GM19238 (cell line): ENCODE measurements at regions not wholly inside any gene's neighbourhood (a gene's known extent, or its start where the extent isn't known, plus 50 kb on each side); places are given as distances from the start of the nearest gene placed in this dataset.

Source experiments
- DNase-seq: peaks from one replicate; pipeline ENCODE4 v3.0.0; 2011; ENCODE audit warnings: low spot score; ENCODE audit not compliant: insufficient read length

GRCh38 chr10:131444286-131444685 is 132.8 kb upstream of the TCERG1L start:
- DNase-seq, result no peak

DNA sequence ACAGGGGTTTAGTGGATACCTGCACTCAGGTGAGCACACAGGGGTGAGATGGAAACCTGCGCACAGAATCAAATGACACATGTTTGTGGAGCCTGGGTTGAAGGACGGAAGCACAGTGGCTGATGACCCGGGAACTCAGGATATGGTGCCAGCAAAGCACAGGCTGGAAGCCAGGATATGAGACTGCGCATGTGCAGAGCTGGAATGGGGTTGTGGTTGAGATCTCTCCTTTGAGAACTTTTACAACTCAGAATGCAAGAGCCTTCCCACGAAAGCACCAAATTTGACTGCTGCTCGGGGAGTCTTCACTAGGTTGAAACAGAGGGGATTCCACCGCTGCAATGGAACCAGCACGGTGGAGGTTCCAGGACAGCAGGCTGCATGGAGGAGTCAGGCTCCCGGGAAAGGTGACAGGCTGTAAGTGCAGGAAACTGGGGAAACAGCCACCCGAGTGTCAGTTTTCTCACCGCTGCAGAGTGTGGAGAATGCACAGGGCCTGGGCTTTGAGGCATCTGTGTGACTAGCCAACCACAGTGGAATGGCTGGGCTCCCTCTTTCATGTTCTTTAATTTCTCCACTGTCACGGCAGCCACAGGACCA is 133.4 kb upstream of the TCERG1L start:
- no peak for DNase-seq

DNA sequence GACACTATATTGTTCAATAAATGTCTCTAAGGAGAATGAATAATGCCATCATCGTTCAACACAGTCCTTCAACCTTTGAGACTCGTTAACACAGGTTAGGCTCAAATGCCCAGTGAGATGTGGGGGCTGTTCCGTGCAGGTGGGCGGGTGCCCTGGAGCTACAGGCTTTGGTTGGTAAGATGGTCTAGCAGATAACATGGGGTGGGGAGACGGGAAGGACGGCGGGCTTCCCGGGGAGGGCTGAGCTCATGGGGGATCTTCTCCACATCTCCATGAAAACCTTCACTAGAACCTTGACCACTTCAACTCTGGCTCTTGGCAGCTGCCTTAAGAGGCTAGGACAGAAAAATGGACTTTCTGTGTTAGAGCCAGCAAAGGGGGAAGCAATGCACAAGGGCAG is 134.1 kb upstream of the TCERG1L start:
- no peak for DNase-seq

GRCh38 chr10:131446171-131446570 is 134.7 kb upstream of the TCERG1L start:
- no peak for DNase-seq

GRCh38 chr10:131448171-131448570 is 136.7 kb upstream of the TCERG1L start:
- DNase-seq, result no peak

DNA sequence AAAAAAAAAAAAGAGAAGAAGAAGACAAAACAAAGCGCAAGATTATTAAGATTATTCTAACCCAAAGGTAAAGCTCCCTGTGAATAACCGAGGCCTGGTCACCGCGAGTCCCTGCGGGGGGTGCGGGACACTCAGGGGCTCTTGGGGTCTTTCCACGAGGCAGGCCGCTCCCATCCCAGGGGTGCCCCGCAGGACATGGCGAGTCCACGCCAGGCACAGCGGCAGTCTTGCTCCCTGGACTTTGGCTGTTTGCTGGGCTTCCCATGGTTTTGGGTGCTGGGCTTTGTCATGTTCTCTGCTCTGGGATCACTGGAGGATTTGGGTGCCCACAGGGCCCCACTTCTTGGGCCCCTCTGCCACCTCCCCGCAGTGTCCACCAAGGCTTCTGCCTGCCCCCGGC is 137.4 kb upstream of the TCERG1L start:
- no peak for DNase-seq

GRCh38 chr10:131450216-131450765 is 138.8 kb upstream of the TCERG1L start:
- DNase-seq, result no peak

DNA sequence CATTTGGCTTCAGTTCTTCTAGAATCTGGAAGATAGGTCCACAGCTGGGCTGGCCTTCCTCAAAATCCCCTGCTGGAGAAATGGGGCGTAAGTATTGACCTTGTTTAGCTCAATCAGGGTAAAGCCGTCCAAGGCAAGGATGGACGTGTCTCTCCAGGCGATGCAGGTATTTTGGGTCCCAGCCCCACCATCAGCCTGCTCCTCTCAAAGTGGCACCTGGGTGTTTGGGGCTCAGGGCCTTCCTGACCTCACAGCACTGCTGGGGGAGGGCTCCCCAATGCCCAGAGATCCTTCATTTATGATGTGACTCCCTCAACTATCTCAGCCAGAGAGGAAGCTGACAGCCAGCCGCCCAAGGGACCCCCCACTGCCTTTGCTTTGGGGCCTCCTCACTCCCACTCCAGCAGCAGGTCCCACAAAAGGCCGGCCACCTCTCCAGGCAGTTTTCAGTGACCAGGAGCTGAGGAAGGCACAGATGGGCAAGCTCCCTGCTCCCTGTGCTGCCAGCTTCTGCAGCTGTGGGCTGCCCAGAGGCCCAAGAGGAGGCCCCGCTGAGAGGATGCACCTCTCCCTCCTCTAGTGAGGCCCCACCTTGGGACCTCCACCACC is 140.0 kb upstream of the TCERG1L start:
- DNase-seq, result no peak

GRCh38 chr10:131452926-131453720 is 141.6 kb upstream of the TCERG1L start:
- no peak for DNase-seq

DNA sequence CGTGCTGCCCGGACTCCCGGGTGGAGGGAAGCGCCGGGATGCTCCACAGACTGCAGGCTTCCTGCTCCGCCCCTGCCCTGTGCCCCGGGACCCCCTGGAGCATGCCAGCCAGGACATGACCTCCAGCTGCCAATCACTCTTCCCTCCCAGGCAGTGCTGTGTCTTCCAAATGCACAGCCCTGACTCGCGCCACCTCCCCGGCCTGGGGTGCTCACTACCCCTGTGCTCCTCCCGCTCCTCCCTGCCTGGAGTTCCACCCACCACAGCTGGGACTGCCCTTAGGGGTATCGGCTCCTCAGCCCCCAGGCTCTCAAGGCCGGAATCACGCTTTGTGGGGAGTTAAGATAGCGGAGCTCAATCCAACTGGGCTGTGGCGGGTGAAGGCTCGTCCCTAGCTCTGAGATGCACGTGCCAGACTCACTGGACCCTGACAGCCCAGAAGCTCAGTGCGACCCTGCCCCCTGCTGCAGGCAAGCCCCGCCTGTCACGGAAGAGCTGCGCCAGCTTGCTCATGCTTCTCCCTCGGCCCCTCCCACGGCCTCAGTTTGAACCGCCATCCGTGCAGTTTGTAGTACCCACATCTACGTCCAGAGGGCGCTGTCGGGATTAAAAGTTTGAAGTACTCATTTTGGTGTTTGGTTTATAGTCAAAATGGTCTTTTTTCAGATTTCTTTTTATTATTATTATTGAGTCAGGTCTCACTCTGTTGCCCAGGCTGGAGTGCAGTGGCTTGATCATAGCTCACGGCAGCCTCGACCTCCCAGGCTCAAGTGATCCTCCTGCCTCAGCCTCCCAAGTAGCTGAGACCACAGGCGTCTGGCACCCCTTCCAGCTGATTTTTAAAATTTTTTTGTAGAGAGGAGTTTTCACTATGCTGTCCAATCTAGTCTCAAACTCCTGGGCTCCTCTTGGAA is 142.5 kb upstream of the TCERG1L start:
- DNase-seq, result peak; percentile 37

DNA sequence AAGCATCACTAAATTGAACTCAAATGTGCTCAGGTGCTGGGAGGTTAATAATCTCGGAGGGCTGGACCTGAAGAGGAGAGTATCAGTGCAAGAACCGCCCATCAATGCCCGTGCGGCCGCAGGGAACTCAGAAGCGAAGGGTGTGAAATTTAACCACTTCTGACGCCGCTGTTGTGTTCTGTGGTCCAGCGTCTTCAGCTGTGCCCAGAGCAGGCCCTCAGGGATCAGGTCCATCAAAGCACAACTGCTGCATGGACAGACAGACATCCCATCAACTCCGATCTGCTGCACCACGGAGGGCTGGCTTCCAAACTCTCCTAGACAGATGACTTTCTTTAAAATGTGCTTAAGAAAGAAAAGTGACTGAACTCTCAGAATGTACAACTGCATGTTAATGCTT is 144.9 kb upstream of the TCERG1L start:
- DNase-seq, result no peak

DNA sequence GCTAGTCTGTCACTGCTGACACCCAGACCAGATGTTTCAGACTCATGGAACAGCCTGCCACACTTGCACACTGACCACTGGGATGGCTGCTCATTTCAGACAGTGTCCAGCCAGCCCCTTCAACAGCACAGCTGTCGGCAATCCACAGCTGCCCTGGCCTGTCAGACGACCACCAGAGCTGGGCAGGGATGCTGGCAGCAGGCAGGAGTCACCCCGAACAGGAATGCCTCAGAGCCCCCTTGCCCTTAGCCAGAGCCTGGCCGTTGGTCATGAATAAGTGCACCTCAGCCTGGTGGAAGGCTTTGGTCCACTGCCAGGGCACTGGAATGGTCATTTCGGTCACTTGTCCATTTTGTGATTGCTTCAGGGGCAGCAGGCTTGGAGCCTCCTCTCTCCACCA is 149.6 kb upstream of the TCERG1L start:
- no peak for DNase-seq

DNA sequence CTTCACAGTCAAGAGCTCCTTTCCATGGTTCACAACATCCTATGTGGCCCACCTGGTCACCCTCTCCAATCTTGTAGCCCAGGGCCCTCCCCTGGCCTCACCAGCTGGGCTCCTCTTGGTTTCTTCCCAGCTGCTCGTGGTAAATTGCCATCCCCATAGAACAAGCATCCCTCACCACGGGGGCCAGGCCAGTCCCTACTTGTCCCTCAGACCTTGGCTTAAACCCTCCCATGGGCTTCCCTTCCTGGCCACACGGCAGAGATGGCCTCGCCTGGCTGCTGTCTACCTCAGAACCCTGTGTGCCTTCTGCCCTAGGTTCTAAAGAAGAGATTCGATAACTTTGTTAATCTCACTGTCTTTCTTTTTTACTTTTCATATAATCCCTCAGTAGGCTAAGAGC is 153.3 kb upstream of the TCERG1L start:
- DNase-seq, result no peak

DNA sequence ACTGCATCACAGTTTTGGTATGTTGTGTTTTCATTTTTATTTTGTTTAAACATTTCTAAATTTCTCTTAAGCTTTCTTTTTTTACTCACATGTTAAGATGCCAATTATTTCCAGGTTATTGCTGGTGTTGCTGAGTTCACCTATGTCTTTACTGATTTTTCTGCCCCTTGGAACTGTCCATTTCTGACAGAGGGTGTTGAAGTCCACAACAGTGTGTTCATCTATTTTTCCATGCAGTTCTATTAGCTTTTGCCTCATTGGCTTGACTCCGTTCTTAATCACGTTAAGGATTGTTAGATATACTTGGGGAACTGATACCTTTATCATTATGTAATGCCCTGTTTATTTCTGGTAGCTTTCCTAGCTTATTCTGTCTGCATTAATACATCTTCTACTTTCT is 158.0 kb upstream of the TCERG1L start:
- no peak for DNase-seq

GRCh38 chr10:131473645-131474044 is 162.1 kb upstream of the TCERG1L start:
- no peak for DNase-seq

DNA sequence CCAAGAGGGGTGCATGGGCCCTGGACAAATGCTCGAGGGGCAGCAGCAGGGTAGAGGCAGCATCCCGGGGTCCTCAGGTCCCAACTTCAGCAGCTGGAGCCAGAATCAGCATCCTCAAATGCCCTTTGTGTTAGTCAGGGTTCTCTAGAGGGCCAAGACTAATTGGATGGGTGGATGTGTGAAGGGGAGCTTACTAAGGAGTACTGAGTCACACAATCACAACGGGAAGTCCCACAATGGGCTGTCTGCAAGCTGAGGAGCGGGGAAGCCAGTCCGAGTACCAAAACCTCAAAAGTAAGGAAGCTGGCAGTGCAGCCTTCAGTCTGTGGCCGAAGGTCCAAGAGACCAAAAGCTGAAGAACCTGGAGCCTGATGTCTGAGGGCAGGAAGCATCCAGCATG is 162.9 kb upstream of the TCERG1L start:
- no peak for DNase-seq

DNA sequence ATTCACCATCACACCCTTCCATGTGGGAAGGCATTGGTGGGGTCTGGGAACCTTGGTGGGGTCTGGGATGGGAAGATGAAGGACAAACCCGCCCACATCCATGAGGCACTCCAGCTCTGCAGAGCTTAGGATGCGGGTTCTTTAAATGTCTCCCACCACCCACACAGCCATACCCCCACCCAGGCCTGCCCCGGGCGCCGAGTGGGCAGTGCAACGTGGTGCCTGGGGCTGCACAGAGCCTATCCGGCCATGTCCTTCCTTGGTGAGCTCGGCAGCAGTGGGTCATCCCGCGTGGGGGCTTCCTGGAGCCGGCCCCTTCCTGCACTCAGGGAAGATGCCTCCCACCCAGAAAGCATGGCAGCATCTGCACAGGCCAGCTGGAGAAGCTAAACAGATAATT is 163.5 kb upstream of the TCERG1L start:
- DNase-seq, result no peak

- DNase-seq, result no peak
Measured at GRCh38 chr10:131475803-131476202, 164.3 kb upstream of the TCERG1L start.

DNA sequence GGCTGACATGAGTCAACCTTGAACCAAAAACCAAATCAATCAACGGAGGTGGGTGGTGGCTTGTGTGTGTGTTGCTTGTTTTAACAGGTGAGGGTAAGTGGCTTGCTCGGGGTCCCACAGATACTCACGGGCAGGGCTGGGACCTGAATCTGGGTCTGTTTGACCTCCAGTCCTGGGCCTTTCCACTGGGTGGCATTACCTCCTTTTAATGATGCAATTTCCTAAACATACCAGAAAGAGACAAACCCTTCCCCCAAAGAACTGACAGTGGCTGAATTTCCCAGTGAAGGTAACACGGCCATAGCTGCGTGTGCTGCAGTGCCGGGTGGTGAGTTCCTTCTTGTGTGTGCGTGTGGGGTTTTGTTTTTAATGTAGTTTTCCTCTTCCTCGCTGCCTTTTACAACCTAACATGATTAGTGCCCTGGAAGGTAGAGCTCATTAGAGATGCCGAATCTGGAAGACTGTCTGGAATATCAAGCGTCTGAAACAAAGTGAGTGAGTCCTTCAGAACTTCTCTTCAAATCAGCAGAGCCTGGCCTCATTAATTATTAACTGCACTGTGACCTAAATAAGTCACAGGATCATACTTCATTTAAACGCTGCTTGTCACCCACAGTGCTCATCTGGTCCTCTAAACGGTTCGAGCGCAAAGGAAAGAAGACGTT is 166.1 kb upstream of the TCERG1L start:
- DNase-seq, result no peak

DNA sequence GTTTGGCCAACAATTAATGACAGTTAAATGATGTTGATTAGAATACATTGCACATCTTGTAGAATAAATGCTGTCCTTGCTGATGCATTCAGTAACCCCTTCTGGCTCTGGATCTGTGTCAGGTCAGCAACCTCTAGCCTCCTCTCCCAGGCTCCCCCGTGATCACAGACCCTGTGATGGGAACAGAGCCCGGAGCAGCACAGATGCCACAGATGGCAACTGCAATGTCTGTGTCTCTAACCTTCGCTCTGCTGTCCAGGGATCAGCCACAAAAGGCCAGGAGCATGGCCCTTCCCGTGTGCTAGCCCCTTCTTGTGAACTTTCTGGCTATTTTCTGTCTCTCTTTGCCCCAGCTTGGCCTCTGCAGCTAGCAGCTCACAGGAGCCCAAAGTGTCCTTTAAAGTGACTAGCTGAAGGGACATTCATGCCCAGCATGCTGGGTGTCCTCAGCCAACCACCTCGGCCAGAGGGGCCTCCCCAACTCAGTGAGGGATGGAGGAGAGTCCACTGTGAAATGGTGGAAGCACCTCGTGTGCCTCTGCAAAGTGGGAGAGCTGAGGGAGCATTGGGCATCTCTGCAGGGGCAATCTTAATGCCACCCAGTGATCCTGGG is 167.0 kb upstream of the TCERG1L start:
- no peak for DNase-seq
